ENCODE measurements at regions not wholly inside any gene's neighbourhood (a gene's known extent, or its start where the extent isn't known, plus 50 kb on each side); places are given as distances from the start of the nearest gene placed in this dataset.

- no peaks in the 10 kb centered on the region for H3K27me3 ChIP-seq (ENCODE audit: insufficient read depth, low read depth, severe bottlenecking)
- peaks cover 5% of the 10 kb centered on the region for H3K9me3 ChIP-seq (ENCODE audit: severe bottlenecking)
- no peak for TF ChIP-seq CTCF (IDR thresholded peaks at IDR 0.05; ENCODE audit: low read depth, low read length)
- no peak for DNase-seq
- no peak overlapping the region for H3K4me3 ChIP-seq (ENCODE audit: low read depth, low read length)
- H3K36me3 ChIP-seq: no peaks in the 10 kb centered on the region
- H3K27ac ChIP-seq: no peak overlapping the region
Measured at GRCh38 chr2:121094101-121094500, 190.9 kb downstream of the TFCP2L1 start.

- Histone ChIP-seq H3K27ac (no peak overlapping the region), H3K27me3 (ENCODE audit: insufficient read depth, low read depth, severe bottlenecking) (no peaks in the 10 kb centered on the region), H3K9me3 (ENCODE audit: severe bottlenecking) (peaks cover 5% of the 10 kb centered on the region), H3K36me3 (no peaks in the 10 kb centered on the region), H3K4me3 (ENCODE audit: low read depth, low read length) (no peak overlapping the region)
- no peak for DNase-seq
- no peak for TF ChIP-seq CTCF (IDR thresholded peaks at IDR 0.05; ENCODE audit: low read depth, low read length)
Measured at GRCh38 chr2:121094845-121095244, 190.2 kb downstream of the TFCP2L1 start.

- no peak overlapping the region for H3K27ac ChIP-seq
- peak; percentile 90 for DNase-seq
- peaks cover 5% of the 10 kb centered on the region for H3K9me3 ChIP-seq (ENCODE audit: severe bottlenecking)
- no peaks in the 10 kb centered on the region for H3K36me3 ChIP-seq
- TF ChIP-seq CTCF (IDR thresholded peaks at IDR 0.05; ENCODE audit: low read depth, low read length): peak; percentile 95
- H3K4me3 ChIP-seq (ENCODE audit: low read depth, low read length): no peak overlapping the region
- H3K27me3 ChIP-seq (ENCODE audit: insufficient read depth, low read depth, severe bottlenecking): no peaks in the 10 kb centered on the region
Measured at GRCh38 chr2:121095257-121096080, 189.5 kb downstream of the TFCP2L1 start.

GRCh38 chr2:121096611-121097010 is 188.4 kb downstream of the TFCP2L1 start:
- Histone ChIP-seq H3K27me3 (ENCODE audit: insufficient read depth, low read depth, severe bottlenecking) (no peaks in the 10 kb centered on the region), H3K4me3 (ENCODE audit: low read depth, low read length) (no peak overlapping the region), H3K27ac (no peak overlapping the region), H3K9me3 (ENCODE audit: severe bottlenecking) (peaks cover 5% of the 10 kb centered on the region), H3K36me3 (no peaks in the 10 kb centered on the region)
- TF ChIP-seq CTCF (IDR thresholded peaks at IDR 0.05; ENCODE audit: low read depth, low read length): no peak
- no peak for DNase-seq

- Histone ChIP-seq H3K27ac (no peak overlapping the region), H3K9me3 (ENCODE audit: severe bottlenecking) (no peaks in the 10 kb centered on the region), H3K27me3 (ENCODE audit: insufficient read depth, low read depth, severe bottlenecking) (no peaks in the 10 kb centered on the region), H3K36me3 (no peaks in the 10 kb centered on the region), H3K4me3 (ENCODE audit: low read depth, low read length) (no peak overlapping the region)
- no peak for TF ChIP-seq CTCF (IDR thresholded peaks at IDR 0.05; ENCODE audit: low read depth, low read length)
- no peak for DNase-seq
Measured at GRCh38 chr2:121098556-121098955, 186.4 kb downstream of the TFCP2L1 start.
